HepG2 (cell line): ENCODE measurements at regions not wholly inside any gene's neighbourhood (a gene's known extent, or its start where the extent isn't known, plus 50 kb on each side); places are given as distances from the start of the nearest gene placed in this dataset.

Experiments
- CC2D1A ChIP-seq: sonication (generic); formaldehyde crosslinking; IDR thresholded peaks from 2 replicates; pipeline ENCODE4 v1.8.1; 2023; ENCODE audit warnings: mild to moderate bottlenecking, missing genetic modification reagents
- CEBPB ChIP-seq: IDR thresholded peaks from 2 replicates; pipeline ENCODE4 v1.6.1; 2011; ENCODE audit warnings: low read depth, low read length, improper control_type of control experiment, borderline replicate concordance
- ETV6 ChIP-seq: sonication (generic); formaldehyde crosslinking; conservative IDR thresholded peaks from 2 replicates; pipeline ENCODE4 v1.4.0; 2020; ENCODE audit warnings: missing genetic modification reagents
- HNF4A ChIP-seq: sonication (generic); formaldehyde crosslinking; IDR thresholded peaks from 2 replicates; pipeline ENCODE4 v1.4.0; 2020; ENCODE audit warnings: missing genetic modification reagents
- JUNB ChIP-seq: sonication (generic); formaldehyde crosslinking; IDR thresholded peaks from 2 replicates; pipeline ENCODE4 v1.8.0; 2022; ENCODE audit warnings: missing genetic modification reagents, mild to moderate bottlenecking, borderline replicate concordance
- KDM3A ChIP-seq: IDR thresholded peaks from 2 replicates; pipeline ENCODE4 v1.6.1; 2018; ENCODE audit warnings: low read depth, missing compliant biosample characterization
- MAF1 ChIP-seq: sonication (generic); formaldehyde crosslinking; IDR thresholded peaks from 2 replicates; pipeline ENCODE4 v1.5.0; 2020; ENCODE audit warnings: missing genetic modification reagents, borderline replicate concordance
- MAFF ChIP-seq: IDR thresholded peaks from 2 replicates; pipeline ENCODE4 v1.6.1; 2011; ENCODE audit warnings: low read depth, low read length, improper control_type of control experiment
- PCBP1 ChIP-seq: fragments of 200-400 bp; formaldehyde crosslinking; IDR thresholded peaks from 2 replicates; pipeline ENCODE4 v1.6.1; 2017; ENCODE audit warnings: mild to moderate bottlenecking, low read depth, low read length, borderline replicate concordance
- SIN3B ChIP-seq: fragments of 150-350 bp; IDR thresholded peaks from 2 replicates; pipeline ENCODE4 v1.6.1; 2014; ENCODE audit warnings: low read length
- SOX13 ChIP-seq, 3 experiments: fragments of 450-650 bp in 1 of 3; sonication (generic) in 1 of 3; formaldehyde crosslinking in 1 of 3; IDR thresholded peaks in 2 of 3; conservative IDR thresholded peaks in 1 of 3; 2 replicates each; pipeline versions ENCODE4 v1.5.0 to v1.6.1; 2016 to 2020; ENCODE audit warnings: antibody characterized with exemption in 1 of 3, mild to moderate bottlenecking in 1 of 3, missing compliant biosample characterization in 1 of 3, missing genetic modification reagents in 1 of 3, moderate library complexity in 1 of 3
- ZFP36 ChIP-seq: fragments of 150-350 bp; IDR thresholded peaks from 2 replicates; pipeline ENCODE4 v1.6.1; 2018; ENCODE audit warnings: borderline replicate concordance, low read length, low read depth; ENCODE audit not compliant: partially characterized antibody
- ZNF331 ChIP-seq: sonication (generic); formaldehyde crosslinking; IDR thresholded peaks from 2 replicates; pipeline ENCODE4 v1.4.0; 2020; ENCODE audit warnings: missing genetic modification reagents
- ZNF431 ChIP-seq: sonication (generic); formaldehyde crosslinking; IDR thresholded peaks from 2 replicates; pipeline ENCODE4 v1.9.0; 2022; ENCODE audit warnings: missing genetic modification reagents, low read depth, mild to moderate bottlenecking, borderline replicate concordance
- ZNF564 ChIP-seq: sonication (generic); formaldehyde crosslinking; IDR thresholded peaks from 2 replicates; pipeline ENCODE4 v1.8.1; 2023; ENCODE audit warnings: mild to moderate bottlenecking, missing genetic modification reagents
- TF ChIP-seq, protein P1 (sequence below): sonication (generic); formaldehyde crosslinking; IDR thresholded peaks from 2 replicates; pipeline ENCODE4 v1.4.0; 2020; ENCODE audit warnings: mild to moderate bottlenecking, missing genetic modification reagents, borderline replicate concordance
- TF ChIP-seq, protein P2 (sequence below): sonication (generic); formaldehyde crosslinking; IDR thresholded peaks from 2 replicates; pipeline ENCODE4 v1.9.0; 2022; ENCODE audit warnings: missing genetic modification reagents, mild to moderate bottlenecking, borderline replicate concordance

DNA sequence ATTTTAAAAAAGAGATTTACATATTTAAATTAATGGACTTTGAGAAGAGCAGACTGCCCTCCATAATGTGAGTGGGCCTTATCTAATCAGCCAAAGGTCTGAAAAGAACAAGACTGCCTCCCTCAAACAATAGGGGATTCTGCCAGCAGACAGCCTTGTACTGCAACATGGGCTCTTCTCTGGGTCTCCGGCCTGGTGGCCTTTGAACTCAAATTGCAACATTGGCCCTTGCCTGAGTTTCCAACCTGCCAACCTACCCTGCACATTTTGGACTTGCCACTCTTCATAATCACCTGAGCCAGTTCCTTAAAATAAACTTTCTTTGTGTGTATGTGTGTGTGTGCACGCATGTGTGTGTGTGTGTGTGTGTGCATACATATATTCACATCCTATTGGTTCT is 90.8 kb upstream of the OTUD4 start (continued):
- TF ChIP-seq ZNF431 (CRISPR knock-in tag) (0 out of 2 replicates have a peak, but pooled peaks have one; percentile 44), ZNF564 (CRISPR knock-in tag) (peak; percentile 67; the same call in 1 of the 2 replicates), SIN3B (no peak), MAF1 (CRISPR knock-in tag) (no peak), SOX13 (IDR thresholded peaks at IDR 0.05) (no peak), SOX13 (CRISPR knock-in tag; conservative IDR thresholded peaks at IDR 0.05 in 1 of 2, IDR thresholded peaks at IDR 0.05 in 1 of 2) (peak in 1 of 2 experiments; percentile 59; a peak in 2 of 4 replicates), JUNB (CRISPR knock-in tag) (no peak), ZFP36 (no peak), HNF4A (CRISPR knock-in tag) (peak; percentile 84), ZNF331 (0 out of 2 replicates have a peak, but pooled peaks have one; percentile 24), ETV6 (no peak), KDM3A (CRISPR knock-in tag) (no peak), MAFF (no peak), CC2D1A (no peak), PCBP1 (no peak), CEBPB (peak; percentile 76)
- TF ChIP-seq, protein P1, sequence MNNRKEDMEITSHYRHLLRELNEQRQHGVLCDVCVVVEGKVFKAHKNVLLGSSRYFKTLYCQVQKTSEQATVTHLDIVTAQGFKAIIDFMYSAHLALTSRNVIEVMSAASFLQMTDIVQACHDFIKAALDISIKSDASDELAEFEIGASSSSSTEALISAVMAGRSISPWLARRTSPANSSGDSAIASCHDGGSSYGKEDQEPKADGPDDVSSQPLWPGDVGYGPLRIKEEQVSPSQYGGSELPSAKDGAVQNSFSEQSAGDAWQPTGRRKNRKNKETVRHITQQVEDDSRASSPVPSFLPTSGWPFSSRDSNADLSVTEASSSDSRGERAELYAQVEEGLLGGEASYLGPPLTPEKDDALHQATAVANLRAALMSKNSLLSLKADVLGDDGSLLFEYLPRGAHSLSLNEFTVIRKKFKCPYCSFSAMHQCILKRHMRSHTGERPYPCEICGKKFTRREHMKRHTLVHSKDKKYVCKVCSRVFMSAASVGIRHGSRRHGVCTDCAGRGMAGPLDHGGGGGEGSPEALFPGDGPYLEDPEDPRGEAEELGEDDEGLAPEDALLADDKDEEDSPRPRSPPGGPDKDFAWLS (CRISPR knock-in tag), result no peak
- TF ChIP-seq, protein P2, sequence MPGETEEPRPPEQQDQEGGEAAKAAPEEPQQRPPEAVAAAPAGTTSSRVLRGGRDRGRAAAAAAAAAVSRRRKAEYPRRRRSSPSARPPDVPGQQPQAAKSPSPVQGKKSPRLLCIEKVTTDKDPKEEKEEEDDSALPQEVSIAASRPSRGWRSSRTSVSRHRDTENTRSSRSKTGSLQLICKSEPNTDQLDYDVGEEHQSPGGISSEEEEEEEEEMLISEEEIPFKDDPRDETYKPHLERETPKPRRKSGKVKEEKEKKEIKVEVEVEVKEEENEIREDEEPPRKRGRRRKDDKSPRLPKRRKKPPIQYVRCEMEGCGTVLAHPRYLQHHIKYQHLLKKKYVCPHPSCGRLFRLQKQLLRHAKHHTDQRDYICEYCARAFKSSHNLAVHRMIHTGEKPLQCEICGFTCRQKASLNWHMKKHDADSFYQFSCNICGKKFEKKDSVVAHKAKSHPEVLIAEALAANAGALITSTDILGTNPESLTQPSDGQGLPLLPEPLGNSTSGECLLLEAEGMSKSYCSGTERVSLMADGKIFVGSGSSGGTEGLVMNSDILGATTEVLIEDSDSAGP (CRISPR knock-in tag), result no peak
